Skeletal muscle tissue (tissue), 3 donors: ENCODE measurements at regions not wholly inside any gene's neighbourhood (a gene's known extent, or its start where the extent isn't known, plus 50 kb on each side); places are given as distances from the start of the nearest gene placed in this dataset.
"Not testable (repeated sequence)": the region's sequence is repeated elsewhere in the genome, so short reads cannot be mapped to it uniquely, and the experiment has no call there.

Experiments used
- H3K27ac ChIP-seq: one replicate; pipeline ENCODE4 v1.7.0; 2013; ENCODE audit warnings: mild to moderate bottlenecking, low read depth, low read length, inconsistent platforms
- H3K27me3 ChIP-seq, 3 donors: one replicate each; pipeline ENCODE4 v1.7.0; 2013; ENCODE audit warnings: low read length in 3 of 3; ENCODE audit not compliant: control insufficient read depth in 3 of 3, insufficient read depth in 3 of 3
- H3K36me3 ChIP-seq, 3 donors: one replicate each; pipeline ENCODE4 v1.7.0; 2013; ENCODE audit warnings: low read length in 3 of 3; ENCODE audit not compliant: control insufficient read depth in 3 of 3, insufficient read depth in 3 of 3
- H3K4me1 ChIP-seq, 3 donors: one replicate each; pipeline ENCODE4 v1.7.0; 2013; ENCODE audit warnings: low read length in 3 of 3, mild to moderate bottlenecking in 3 of 3; ENCODE audit not compliant: control insufficient read depth in 3 of 3, insufficient read depth in 3 of 3
- H3K4me3 ChIP-seq, 3 donors: one replicate each; pipeline ENCODE4 v1.7.0; 2013; ENCODE audit warnings: low read length in 3 of 3
- H3K9ac ChIP-seq, 3 donors: one replicate each; pipeline ENCODE4 v1.7.0; 2013; ENCODE audit warnings: low read length in 3 of 3, mild to moderate bottlenecking in 3 of 3, moderate library complexity in 2 of 3, low read depth in 1 of 3
- H3K9me3 ChIP-seq, 3 donors: one replicate each; pipeline ENCODE4 v1.7.0; 2013; ENCODE audit warnings: low read length in 3 of 3; ENCODE audit not compliant: control insufficient read depth in 3 of 3
- donor health status: Osteomylitis.

DNA sequence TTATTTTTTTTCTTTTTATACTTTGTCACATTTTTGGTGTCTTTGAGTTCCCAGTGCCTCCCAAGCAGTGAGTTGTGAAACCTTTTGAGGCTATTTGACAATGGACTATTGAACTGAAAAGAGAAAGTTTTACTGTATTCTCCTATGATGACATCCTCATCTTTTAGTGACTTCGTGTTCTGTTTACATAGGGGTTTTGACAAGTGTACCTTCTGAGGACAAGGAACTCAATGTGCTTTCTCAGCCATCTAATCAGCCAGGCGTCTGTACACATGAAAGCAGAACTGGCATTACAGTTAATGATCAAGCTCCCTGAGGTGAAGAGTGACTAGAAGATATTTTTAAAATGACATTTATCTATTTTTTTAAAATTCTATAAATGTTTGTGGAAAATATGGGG lies 175.5 kb downstream of the ANXA1 start:
- Histone ChIP-seq H3K4me3 (no peak overlapping the region), H3K27ac (no peak overlapping the region), H3K9ac (no peak overlapping the region), H3K36me3 (no peaks in the 10 kb centered on the region), H3K27me3 (no peaks in the 10 kb centered on the region), H3K9me3 (no peaks in the 10 kb centered on the region), H3K4me1 (no peaks in the 10 kb centered on the region)

DNA sequence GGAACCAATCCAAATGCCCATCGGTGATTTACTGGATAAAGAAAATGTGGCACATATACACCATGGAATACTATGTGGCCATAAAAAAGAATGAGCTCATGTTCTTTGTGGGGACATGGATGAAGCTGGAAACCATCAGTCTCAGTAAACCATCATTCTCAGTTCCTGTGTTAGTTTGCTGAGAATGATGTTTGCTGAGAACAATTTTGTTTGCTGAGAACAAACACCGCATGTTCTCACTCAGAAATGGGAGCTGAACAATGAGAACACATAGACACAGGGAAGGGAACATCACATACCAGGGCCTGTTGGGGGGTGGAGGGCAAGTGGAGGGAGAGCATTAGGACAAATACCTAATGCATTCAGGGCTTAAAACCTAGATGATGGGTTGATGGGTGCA lies 185.5 kb downstream of the ANXA1 start:
- not testable (repeated sequence) for H3K4me1 ChIP-seq, H3K36me3 ChIP-seq, H3K4me3 ChIP-seq, H3K9me3 ChIP-seq, H3K27ac ChIP-seq, H3K27me3 ChIP-seq, H3K9ac ChIP-seq

DNA sequence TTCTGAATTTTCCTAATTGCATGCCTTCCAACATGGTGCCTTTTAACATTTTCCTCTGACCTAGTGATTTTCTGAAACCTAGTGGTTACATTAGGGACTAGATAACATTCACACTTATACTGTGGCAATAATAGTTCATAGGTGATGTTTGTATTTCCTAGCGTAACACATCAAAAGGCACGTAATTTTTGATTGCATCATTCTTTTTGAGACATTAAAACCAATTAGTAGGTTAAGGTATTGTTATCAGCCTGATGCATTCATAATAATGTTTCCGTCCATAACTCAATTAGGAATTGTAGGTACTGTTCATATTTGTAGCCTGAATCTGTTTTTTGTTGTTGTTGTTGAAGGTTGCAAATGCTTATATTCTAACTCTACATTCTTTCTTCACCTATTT lies 192.4 kb downstream of the ANXA1 start:
- no peaks in the 10 kb centered on the region for H3K27me3 ChIP-seq

DNA sequence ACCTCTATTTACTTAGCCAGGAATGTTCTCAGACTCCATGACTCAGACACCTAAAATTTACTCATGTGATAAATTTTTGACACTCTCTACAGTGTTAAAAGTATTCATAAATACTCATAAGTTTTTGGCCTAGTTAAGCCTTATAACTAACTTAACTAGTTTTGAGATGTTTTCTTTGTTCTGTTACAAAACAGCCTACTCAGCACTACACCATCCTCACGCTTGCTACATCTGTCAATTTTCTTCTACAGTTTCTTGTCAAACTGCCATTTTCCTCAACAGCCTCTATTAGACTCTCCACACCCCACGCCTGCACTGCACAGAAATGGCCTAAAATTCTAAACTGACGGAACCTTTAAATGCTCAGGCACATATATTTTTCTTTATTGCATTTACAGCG lies 195.5 kb downstream of the ANXA1 start:
- no peak overlapping the region for H3K27ac ChIP-seq
- H3K4me1 ChIP-seq: no peaks in the 10 kb centered on the region
- H3K27me3 ChIP-seq: no peaks in the 10 kb centered on the region
- H3K9ac ChIP-seq: no peak overlapping the region
- H3K9me3 ChIP-seq: no peaks in the 10 kb centered on the region
- H3K36me3 ChIP-seq: no peaks in the 10 kb centered on the region
- H3K4me3 ChIP-seq: no peak overlapping the region

More for the DNA sequence above, 192.4 kb downstream of the ANXA1 start:
- Histone ChIP-seq H3K4me3 (no peak overlapping the region), H3K9ac (no peak overlapping the region), H3K9me3 (no peaks in the 10 kb centered on the region), H3K27ac (no peak overlapping the region), H3K36me3 (no peaks in the 10 kb centered on the region), H3K4me1 (no peaks in the 10 kb centered on the region)

DNA sequence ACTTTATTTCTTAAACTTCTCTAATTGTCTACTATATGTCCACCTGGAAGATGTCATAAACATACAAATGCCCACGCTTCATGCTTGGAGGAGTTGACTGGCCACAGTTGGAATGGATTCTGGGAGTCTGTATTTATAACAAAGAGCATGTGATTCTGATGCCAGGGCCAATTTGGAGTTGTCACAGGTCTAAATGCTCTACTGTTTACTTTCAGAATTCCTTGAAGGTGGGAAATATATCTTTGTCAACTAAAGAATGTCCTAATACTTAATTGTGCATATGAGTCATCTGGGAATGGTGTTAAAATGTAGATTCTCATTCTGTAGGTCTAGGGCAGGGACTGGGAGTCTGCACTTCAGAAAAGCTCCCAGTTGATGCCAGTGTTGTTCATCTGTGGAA lies 196.1 kb downstream of the ANXA1 start:
- Histone ChIP-seq H3K4me3 (no peak overlapping the region), H3K9ac (no peak overlapping the region), H3K27ac (no peak overlapping the region), H3K9me3 (no peaks in the 10 kb centered on the region), H3K4me1 (no peaks in the 10 kb centered on the region), H3K36me3 (no peaks in the 10 kb centered on the region), H3K27me3 (no peaks in the 10 kb centered on the region)

DNA sequence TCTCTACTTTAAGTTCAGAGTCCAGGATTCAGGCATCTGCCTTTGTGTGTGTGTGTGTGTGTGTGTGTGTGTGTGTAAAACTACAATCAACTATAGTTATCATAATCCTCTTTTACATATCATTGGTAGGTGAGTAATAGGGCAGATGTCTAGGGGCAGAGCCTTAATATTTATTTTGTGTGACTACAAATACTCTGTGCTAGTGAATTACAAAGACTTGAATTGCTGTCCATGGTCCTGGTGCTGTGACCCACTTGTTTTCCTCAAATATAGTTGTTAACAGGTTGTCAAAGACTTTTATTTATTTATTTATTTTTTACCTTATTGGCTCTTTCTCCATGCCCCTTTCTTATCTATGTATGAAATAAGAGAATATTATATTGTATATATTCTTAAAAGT lies 196.8 kb downstream of the ANXA1 start:
- Histone ChIP-seq H3K4me3 (no peak overlapping the region), H3K27ac (no peak overlapping the region), H3K4me1 (no peaks in the 10 kb centered on the region), H3K9me3 (no peaks in the 10 kb centered on the region), H3K27me3 (no peaks in the 10 kb centered on the region), H3K36me3 (no peaks in the 10 kb centered on the region), H3K9ac (no peak overlapping the region)

DNA sequence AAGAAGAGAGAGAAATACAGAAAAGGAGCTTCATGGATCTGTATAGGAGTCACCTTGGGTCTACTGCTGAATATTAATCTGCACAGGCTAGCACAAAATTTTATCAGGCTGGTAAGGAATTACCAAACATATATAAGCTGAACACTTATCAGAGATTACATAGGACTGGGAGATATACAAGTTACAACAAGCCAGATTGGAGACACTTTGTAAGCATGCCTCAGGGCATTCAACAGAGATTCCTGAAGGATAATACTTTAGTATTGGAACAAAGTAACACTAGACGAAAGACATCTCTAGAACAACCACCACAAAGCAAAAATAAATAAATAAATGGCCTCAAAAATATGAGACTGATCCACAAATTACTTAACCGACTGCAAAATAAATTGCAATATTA lies 197.8 kb downstream of the ANXA1 start:
- Histone ChIP-seq H3K4me3 (no peak overlapping the region), H3K36me3 (no peaks in the 10 kb centered on the region), H3K9me3 (no peaks in the 10 kb centered on the region), H3K27ac (no peak overlapping the region), H3K9ac (no peak overlapping the region), H3K27me3 (no peaks in the 10 kb centered on the region), H3K4me1 (no peaks in the 10 kb centered on the region)

DNA sequence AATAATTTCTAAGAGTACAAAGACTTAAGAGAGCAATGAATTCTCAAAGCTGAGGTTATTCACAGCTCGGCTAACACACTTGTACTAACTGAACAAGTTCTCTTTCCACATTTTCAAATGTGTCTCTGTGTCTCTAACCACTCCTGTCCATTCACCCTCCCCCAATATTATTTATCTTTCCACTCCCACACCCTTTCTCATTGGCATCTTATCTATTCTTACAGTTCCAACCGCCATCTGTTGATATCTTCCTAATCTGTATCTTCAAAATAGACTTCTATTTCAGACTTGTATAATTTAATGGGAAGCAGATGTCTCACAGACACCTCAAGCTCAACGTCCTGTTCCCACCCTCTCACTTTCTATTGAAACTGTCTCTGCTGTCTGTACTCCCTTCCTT lies 205.9 kb downstream of the ANXA1 start:
- Histone ChIP-seq H3K27me3 (no peaks in the 10 kb centered on the region), H3K27ac (no peak overlapping the region), H3K9me3 (no peaks in the 10 kb centered on the region), H3K4me1 (no peaks in the 10 kb centered on the region), H3K9ac (no peak overlapping the region), H3K4me3 (no peak overlapping the region), H3K36me3 (no peaks in the 10 kb centered on the region)

DNA sequence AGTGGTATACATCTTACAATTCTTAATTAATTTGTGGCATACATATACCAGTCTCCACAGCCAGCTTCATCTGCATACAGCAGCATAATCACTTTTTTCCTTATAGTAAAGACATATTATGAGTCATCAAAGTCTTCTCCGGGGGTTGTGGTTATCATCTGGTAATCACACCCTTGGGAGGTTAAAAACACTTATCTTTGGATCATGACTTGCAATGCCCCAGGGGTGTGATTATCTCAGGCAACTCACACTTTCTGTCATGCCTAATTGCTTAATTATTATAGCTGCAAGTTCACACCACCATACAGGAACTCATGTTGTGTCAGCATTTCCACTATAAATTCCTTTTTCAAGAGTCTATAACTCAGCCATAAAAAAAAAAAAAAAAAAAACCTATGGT lies 218.4 kb downstream of the ANXA1 start:
- no peaks in the 10 kb centered on the region for H3K4me1 ChIP-seq
- no peak overlapping the region for H3K4me3 ChIP-seq
- no peak overlapping the region for H3K9ac ChIP-seq
- H3K9me3 ChIP-seq: no peaks in the 10 kb centered on the region
- H3K36me3 ChIP-seq: no peaks in the 10 kb centered on the region
- H3K27ac ChIP-seq: no peak overlapping the region
- H3K27me3 ChIP-seq: no peaks in the 10 kb centered on the region

DNA sequence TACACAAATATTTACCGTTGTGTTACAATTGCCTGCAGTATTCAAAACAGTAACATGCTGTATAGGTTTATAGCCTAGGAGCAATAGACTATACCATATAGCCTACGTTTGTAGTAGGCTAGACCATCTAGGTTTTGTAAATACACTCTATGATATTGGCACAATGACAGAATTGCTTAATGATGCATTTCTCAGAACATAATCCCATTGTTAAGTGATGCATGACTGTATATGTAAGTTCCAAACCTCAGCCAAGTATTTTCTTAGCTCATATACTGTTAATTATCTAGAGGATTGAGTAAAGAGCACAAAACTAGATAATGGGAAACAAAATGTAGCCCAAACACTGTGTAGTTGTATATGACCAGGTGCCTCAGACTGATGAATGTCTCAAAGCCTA lies 220.1 kb downstream of the ANXA1 start:
- no peak overlapping the region for H3K9ac ChIP-seq
- no peaks in the 10 kb centered on the region for H3K27me3 ChIP-seq
- H3K9me3 ChIP-seq: no peaks in the 10 kb centered on the region
- no peaks in the 10 kb centered on the region for H3K36me3 ChIP-seq
- no peak overlapping the region for H3K4me3 ChIP-seq
- H3K4me1 ChIP-seq: no peaks in the 10 kb centered on the region
- H3K27ac ChIP-seq: no peak overlapping the region

DNA sequence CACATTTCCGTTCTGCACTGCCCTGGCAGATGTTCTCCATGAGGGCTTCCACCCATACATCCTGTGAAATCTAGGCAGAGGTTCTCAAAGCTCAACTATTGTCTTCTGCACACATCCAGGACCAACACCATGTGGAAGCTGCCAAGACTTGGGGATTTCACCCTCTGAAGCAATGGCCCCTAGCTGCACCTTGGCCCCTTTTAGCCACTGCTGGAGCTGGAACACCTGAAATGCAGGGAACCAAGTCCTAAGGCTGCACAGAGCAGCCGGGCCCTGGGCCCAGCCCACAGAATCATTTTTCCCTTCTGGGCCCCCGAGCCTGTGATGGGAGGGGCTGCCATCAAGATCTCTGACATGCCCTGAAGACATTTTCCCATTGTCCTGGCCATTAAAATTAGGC lies 228.7 kb downstream of the ANXA1 start:
- no peak overlapping the region for H3K9ac ChIP-seq
- H3K27ac ChIP-seq: no peak overlapping the region
- no peaks in the 10 kb centered on the region for H3K4me1 ChIP-seq
- H3K27me3 ChIP-seq: no peaks in the 10 kb centered on the region
- no peak overlapping the region for H3K4me3 ChIP-seq
- no peaks in the 10 kb centered on the region for H3K9me3 ChIP-seq
- H3K36me3 ChIP-seq: no peaks in the 10 kb centered on the region
